ENCODE measurements at regions not wholly inside any gene's neighbourhood (a gene's known extent, or its start where the extent isn't known, plus 50 kb on each side); places are given as distances from the start of the nearest gene placed in this dataset.

DNA sequence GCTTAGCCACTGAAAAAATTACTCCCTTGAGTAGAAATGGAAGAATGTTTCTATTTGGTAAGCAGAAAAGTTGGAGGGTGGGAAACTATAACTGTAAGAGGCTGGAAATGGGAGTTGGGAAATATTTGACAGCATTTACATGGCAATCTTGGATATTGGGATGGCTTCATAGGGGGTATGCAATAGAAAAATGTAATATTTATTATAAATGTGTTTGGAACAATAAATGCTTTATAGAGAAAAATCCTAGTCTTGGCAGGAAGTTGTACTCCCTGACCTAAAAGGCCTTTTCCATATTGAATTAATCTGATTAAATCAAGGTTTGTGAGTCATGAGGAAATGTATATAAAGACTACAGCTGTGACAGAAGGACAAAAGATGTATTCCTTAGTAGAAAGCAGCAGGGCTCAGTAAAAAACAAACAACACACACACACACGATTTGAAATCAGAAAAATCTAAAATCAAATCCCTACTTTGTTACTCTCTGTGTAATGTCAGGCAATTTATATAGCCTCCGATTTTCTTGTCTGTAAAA lies 272.3 kb downstream of the CD109 start:
- Histone ChIP-seq H3K27me3 (ENCODE audit: insufficient read depth, insufficient read length) (no peaks in the 10 kb centered on the region), H3K9ac (ENCODE audit: insufficient read length, low read depth) (no peak overlapping the region), H3K4me1 (ENCODE audit: insufficient read depth, insufficient read length) (no peaks in the 10 kb centered on the region), H3K4me3 (ENCODE audit: insufficient read length, low read depth) (no peak overlapping the region), H3K36me3 (ENCODE audit: insufficient read depth, insufficient read length, low read length) (no peaks in the 10 kb centered on the region), H3K9me3 (ENCODE audit: insufficient read depth, low read length) (no peaks in the 10 kb centered on the region)
- DNase-seq (ENCODE audit: low read depth, low spot score) = no peak
- TF ChIP-seq SUZ12 (IDR thresholded peaks at IDR 0.05; ENCODE audit: extremely low read depth, insufficient read depth, insufficient read length) (no peak), ZNF274 (IDR thresholded peaks at IDR 0.05; ENCODE audit: low read depth, low read length) (no peak), YY1 (IDR thresholded peaks at IDR 0.05; ENCODE audit: insufficient read depth, insufficient read length) (no peak)

DNA sequence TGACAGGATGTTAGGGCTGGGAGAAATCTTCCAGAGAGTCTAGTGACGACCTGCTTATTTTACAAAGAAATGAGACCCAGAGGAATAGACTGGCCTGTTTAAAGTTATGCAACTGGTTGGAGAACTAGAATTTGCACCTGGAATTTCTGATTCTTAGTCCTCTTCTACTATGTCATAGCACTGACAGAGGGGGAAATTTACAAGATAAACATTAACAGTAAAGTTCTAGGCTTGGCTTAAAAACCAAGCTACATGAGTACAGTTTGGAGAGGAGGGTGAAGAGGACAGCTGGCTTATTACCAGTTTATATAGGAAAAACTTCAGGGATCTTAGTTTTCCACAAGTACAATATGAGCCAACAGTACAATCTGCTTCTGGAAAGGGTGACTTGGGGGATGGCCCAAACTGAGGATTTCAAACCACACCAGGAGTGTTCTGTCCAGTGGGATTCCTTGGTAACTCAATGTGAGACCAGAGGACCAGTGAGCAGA lies 269.6 kb downstream of the CD109 start:
- no peak for TF ChIP-seq ZNF274 (IDR thresholded peaks at IDR 0.05; ENCODE audit: low read depth, low read length)
- TF ChIP-seq YY1 (IDR thresholded peaks at IDR 0.05; ENCODE audit: insufficient read depth, insufficient read length) = no peak

DNA sequence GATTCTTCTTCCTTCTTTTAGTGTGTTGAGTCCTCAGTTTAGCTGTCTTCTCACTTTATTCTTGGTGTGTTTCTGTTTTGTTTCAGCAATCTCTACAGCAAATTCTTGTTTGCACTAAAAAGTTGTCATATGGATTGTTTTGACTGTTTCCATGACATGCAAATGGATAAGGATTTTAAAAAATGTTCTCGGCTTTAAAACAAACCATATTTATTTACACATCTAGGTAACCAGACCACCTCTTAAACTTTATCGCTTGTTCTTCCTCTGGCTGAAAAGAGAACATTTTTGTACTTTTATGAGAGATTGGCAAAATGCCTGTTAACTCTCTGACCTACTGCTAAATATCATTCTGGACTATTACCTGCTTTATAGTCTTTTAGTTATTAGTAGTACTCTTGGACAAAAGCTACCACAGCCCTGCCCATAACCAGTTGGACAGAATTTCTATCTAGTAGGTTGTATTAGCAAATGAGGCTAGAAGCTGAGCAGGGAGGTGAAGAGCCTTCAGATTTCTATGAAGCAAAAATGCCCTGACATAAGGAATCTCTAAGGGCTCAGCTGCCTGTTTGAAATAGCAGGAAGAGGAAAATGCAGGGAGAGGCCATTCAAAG lies 268.3 kb downstream of the CD109 start:
- TF ChIP-seq ZNF274 (IDR thresholded peaks at IDR 0.05; ENCODE audit: low read depth, low read length) (no peak), SUZ12 (IDR thresholded peaks at IDR 0.05; ENCODE audit: extremely low read depth, insufficient read depth, insufficient read length) (no peak), YY1 (IDR thresholded peaks at IDR 0.05; ENCODE audit: insufficient read depth, insufficient read length) (no peak)
- H3K36me3 ChIP-seq (ENCODE audit: insufficient read depth, insufficient read length, low read length) = no peaks in the 10 kb centered on the region
- DNase-seq (ENCODE audit: low read depth, low spot score) = no peak
- no peak overlapping the region for H3K9ac ChIP-seq (ENCODE audit: insufficient read length, low read depth)
- H3K27me3 ChIP-seq (ENCODE audit: insufficient read depth, insufficient read length) = no peaks in the 10 kb centered on the region
- H3K4me3 ChIP-seq (ENCODE audit: insufficient read length, low read depth) = no peak overlapping the region
- no peaks in the 10 kb centered on the region for H3K9me3 ChIP-seq (ENCODE audit: insufficient read depth, low read length)
- no peaks in the 10 kb centered on the region for H3K4me1 ChIP-seq (ENCODE audit: insufficient read depth, insufficient read length)

More for the DNA sequence above, 269.6 kb downstream of the CD109 start:
- H3K9ac ChIP-seq (ENCODE audit: insufficient read length, low read depth) = no peak overlapping the region
- H3K36me3 ChIP-seq (ENCODE audit: insufficient read depth, insufficient read length, low read length) = no peaks in the 10 kb centered on the region
- H3K9me3 ChIP-seq (ENCODE audit: insufficient read depth, low read length) = no peaks in the 10 kb centered on the region
- H3K27me3 ChIP-seq (ENCODE audit: insufficient read depth, insufficient read length) = no peaks in the 10 kb centered on the region
- H3K4me1 ChIP-seq (ENCODE audit: insufficient read depth, insufficient read length) = no peaks in the 10 kb centered on the region
- H3K4me3 ChIP-seq (ENCODE audit: insufficient read length, low read depth) = no peak overlapping the region
- no peak for DNase-seq (ENCODE audit: low read depth, low spot score)

DNA sequence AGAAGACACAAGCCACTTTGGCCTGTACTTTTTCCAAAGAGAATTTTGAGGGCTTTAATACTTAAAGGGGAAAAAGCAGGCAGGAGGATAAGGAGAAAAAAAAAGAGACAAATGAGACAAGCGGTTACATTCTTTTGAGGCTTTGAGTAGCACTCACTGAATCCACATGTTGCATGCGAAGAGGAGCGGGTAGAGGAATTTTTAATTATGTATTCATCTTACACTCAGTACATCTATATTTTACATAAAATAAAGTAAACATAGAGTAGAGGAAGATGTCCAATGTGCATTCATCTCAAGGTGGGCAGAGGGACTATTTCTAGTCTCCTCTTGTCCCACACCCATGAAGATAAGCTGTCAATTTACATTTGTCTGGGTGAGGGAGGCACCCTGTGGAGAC lies 266.9 kb downstream of the CD109 start:
- no peaks in the 10 kb centered on the region for H3K36me3 ChIP-seq (ENCODE audit: insufficient read depth, insufficient read length, low read length)
- no peak for DNase-seq (ENCODE audit: low read depth, low spot score)
- H3K4me3 ChIP-seq (ENCODE audit: insufficient read length, low read depth) = no peak overlapping the region
- no peaks in the 10 kb centered on the region for H3K9me3 ChIP-seq (ENCODE audit: insufficient read depth, low read length)
- H3K4me1 ChIP-seq (ENCODE audit: insufficient read depth, insufficient read length) = no peaks in the 10 kb centered on the region
- H3K27me3 ChIP-seq (ENCODE audit: insufficient read depth, insufficient read length) = no peaks in the 10 kb centered on the region
- no peak for TF ChIP-seq ZNF274 (IDR thresholded peaks at IDR 0.05; ENCODE audit: low read depth, low read length)
- no peak for TF ChIP-seq YY1 (IDR thresholded peaks at IDR 0.05; ENCODE audit: insufficient read depth, insufficient read length)
- no peak for TF ChIP-seq SUZ12 (IDR thresholded peaks at IDR 0.05; ENCODE audit: extremely low read depth, insufficient read depth, insufficient read length)
- H3K9ac ChIP-seq (ENCODE audit: insufficient read length, low read depth) = no peak overlapping the region

DNA sequence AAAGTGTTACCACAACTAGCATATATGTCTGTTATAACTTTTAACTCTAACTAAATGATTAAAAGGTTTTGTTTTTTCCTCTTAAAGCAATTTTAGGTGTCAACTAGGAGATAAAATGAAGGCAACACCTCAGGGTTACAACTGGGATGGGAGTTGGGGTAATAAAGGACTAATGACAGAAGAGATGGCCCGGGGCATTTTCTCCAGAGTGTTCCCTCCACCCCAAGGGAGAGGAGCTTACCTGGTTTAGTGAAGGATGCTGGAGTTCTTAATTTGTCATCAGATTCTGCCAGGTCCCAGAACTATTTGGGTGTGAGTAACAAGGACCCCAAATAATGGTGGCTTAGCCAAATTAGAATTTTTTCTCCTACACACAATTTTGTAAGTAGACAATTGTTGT lies 260.3 kb downstream of the CD109 start:
- Histone ChIP-seq H3K27me3 (ENCODE audit: insufficient read depth, insufficient read length) (no peaks in the 10 kb centered on the region), H3K9me3 (ENCODE audit: insufficient read depth, low read length) (no peaks in the 10 kb centered on the region), H3K9ac (ENCODE audit: insufficient read length, low read depth) (no peak overlapping the region), H3K36me3 (ENCODE audit: insufficient read depth, insufficient read length, low read length) (no peaks in the 10 kb centered on the region), H3K4me1 (ENCODE audit: insufficient read depth, insufficient read length) (no peaks in the 10 kb centered on the region), H3K4me3 (ENCODE audit: insufficient read length, low read depth) (no peak overlapping the region)
- no peak for DNase-seq (ENCODE audit: low read depth, low spot score)
- TF ChIP-seq SUZ12 (IDR thresholded peaks at IDR 0.05; ENCODE audit: extremely low read depth, insufficient read depth, insufficient read length) (no peak), YY1 (IDR thresholded peaks at IDR 0.05; ENCODE audit: insufficient read depth, insufficient read length) (no peak), ZNF274 (IDR thresholded peaks at IDR 0.05; ENCODE audit: low read depth, low read length) (no peak)

DNA sequence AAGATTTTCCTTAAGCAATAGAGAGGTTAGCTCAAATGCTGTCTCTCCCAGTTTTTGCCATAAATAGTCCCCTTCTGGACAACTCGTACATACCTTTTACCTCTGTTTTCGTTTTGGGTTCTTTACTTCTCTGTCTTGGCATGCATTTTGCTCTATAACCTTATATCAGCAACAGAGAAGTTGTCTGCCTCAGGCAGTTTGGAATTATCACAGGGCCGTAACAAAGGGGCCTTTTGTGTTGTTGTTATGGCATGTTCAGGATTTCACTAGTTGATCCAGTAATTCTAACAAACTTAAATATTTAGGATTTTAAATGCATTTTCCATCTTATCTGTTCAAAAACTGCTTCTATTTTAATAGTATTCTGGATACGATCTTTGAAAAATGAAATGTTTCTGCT lies 259.8 kb downstream of the CD109 start:
- DNase-seq (ENCODE audit: low read depth, low spot score) = no peak
- Histone ChIP-seq H3K4me3 (ENCODE audit: insufficient read length, low read depth) (no peak overlapping the region), H3K9ac (ENCODE audit: insufficient read length, low read depth) (no peak overlapping the region), H3K4me1 (ENCODE audit: insufficient read depth, insufficient read length) (no peaks in the 10 kb centered on the region), H3K36me3 (ENCODE audit: insufficient read depth, insufficient read length, low read length) (no peaks in the 10 kb centered on the region), H3K27me3 (ENCODE audit: insufficient read depth, insufficient read length) (no peaks in the 10 kb centered on the region), H3K9me3 (ENCODE audit: insufficient read depth, low read length) (no peaks in the 10 kb centered on the region)
- TF ChIP-seq ZNF274 (IDR thresholded peaks at IDR 0.05; ENCODE audit: low read depth, low read length) (no peak), SUZ12 (IDR thresholded peaks at IDR 0.05; ENCODE audit: extremely low read depth, insufficient read depth, insufficient read length) (no peak), YY1 (IDR thresholded peaks at IDR 0.05; ENCODE audit: insufficient read depth, insufficient read length) (no peak)

DNA sequence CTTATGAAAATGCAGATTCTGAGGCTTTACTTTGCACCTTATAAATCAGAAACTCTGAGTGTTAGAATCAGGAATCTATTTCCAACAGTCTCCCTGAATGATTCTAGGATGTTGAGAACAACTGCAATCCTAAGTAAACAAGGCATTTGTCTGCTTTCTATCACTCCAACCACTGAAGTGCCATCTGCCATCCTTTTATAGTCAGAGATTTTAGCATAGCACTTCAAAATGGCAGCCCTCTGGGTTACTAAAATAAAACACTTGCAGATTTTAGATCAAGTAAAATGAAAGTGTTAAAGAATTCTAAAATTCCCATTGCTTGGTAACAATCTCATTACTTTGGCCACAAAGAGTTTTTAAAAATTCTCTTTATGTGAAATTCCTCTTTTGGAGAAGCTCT lies 258.9 kb downstream of the CD109 start:
- no peaks in the 10 kb centered on the region for H3K4me1 ChIP-seq (ENCODE audit: insufficient read depth, insufficient read length)
- no peak overlapping the region for H3K9ac ChIP-seq (ENCODE audit: insufficient read length, low read depth)
- H3K4me3 ChIP-seq (ENCODE audit: insufficient read length, low read depth) = no peak overlapping the region
- H3K36me3 ChIP-seq (ENCODE audit: insufficient read depth, insufficient read length, low read length) = no peaks in the 10 kb centered on the region
- no peak for TF ChIP-seq YY1 (IDR thresholded peaks at IDR 0.05; ENCODE audit: insufficient read depth, insufficient read length)
- no peak for TF ChIP-seq ZNF274 (IDR thresholded peaks at IDR 0.05; ENCODE audit: low read depth, low read length)
- TF ChIP-seq SUZ12 (IDR thresholded peaks at IDR 0.05; ENCODE audit: extremely low read depth, insufficient read depth, insufficient read length) = no peak
- no peaks in the 10 kb centered on the region for H3K9me3 ChIP-seq (ENCODE audit: insufficient read depth, low read length)
- H3K27me3 ChIP-seq (ENCODE audit: insufficient read depth, insufficient read length) = no peaks in the 10 kb centered on the region
- no peak for DNase-seq (ENCODE audit: low read depth, low spot score)

Data from NT2/D1 (cell line).